AG04450 (cell line): ENCODE measurements at regions not wholly inside any gene's neighbourhood (a gene's known extent, or its start where the extent isn't known, plus 50 kb on each side); places are given as distances from the start of the nearest gene placed in this dataset.

Source experiments
- CTCF ChIA-PET: fragments of 300-600, 350-600 bp; formaldehyde crosslinking; extraction: SDS; loops from one replicate; lab custom pipeline; 2022; ENCODE audit warnings: antibody characterized with exemption, inconsistent platforms; lab: Charles Lee
- POLR2A ChIA-PET: fragments of 350-600 bp; formaldehyde crosslinking; extraction: SDS; loops from one replicate; lab custom pipeline; 2021; ENCODE audit warnings: antibody characterized with exemption, inconsistent platforms; lab: Yijun Ruan, JAX
- DNase-seq: peaks from one replicate; pipeline ENCODE4 v3.0.0-alpha.2; 2011; ENCODE audit warnings: low read depth, low spot score
- H3K27ac ChIP-seq: one replicate; pipeline ENCODE4 v1.5.1; 2012; ENCODE audit warnings: low read depth, low read length, control low read depth
- H3K27me3 ChIP-seq: one replicate; pipeline ENCODE4 v1.6.0; 2012; ENCODE audit warnings: low read length; ENCODE audit not compliant: control insufficient read depth, insufficient read depth
- H3K4me3 ChIP-seq: 2 replicates; pipeline ENCODE4 v1.5.1; 2011; ENCODE audit warnings: mild to moderate bottlenecking, low read depth, low read length, control low read depth
- H3K9me3 ChIP-seq: 2 replicates; pipeline ENCODE4 v1.5.1; 2012; ENCODE audit warnings: low read length; ENCODE audit not compliant: control insufficient read depth, insufficient read depth
- TF ChIP-seq, protein P1 (sequence below): IDR thresholded peaks from 2 replicates; pipeline ENCODE4 v1.5.1; 2011; ENCODE audit warnings: low read depth, low read length, control low read depth, inconsistent platforms

DNA sequence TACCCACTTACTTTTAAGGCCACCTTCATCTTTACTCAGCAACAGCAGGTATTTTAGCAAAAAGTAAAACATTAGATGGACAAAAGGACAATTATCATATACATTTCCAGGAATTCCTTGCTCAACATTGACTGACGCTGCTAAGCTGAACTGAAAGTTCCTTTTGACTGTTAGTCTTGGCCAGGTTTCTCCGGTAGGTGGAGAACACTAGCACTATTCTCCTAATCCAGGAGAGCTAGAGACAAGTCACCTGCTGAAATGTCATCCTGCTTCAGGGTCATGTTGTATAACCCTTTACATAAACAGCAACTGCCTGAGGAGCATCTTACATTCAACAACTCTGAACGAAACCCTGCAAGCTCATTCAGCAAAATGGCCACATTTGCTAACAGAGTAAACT, 109.0 kb upstream of the ESRRG start:
- no peak for DNase-seq
- POLR2A ChIA-PET = no interaction called here
- H3K27me3 ChIP-seq = no peaks in the 10 kb centered on the region
- CTCF ChIA-PET = no interaction called here
- H3K27ac ChIP-seq = no peak overlapping the region
- no peak overlapping the region for H3K4me3 ChIP-seq
- H3K9me3 ChIP-seq = no peaks in the 10 kb centered on the region
- TF ChIP-seq, protein P1, sequence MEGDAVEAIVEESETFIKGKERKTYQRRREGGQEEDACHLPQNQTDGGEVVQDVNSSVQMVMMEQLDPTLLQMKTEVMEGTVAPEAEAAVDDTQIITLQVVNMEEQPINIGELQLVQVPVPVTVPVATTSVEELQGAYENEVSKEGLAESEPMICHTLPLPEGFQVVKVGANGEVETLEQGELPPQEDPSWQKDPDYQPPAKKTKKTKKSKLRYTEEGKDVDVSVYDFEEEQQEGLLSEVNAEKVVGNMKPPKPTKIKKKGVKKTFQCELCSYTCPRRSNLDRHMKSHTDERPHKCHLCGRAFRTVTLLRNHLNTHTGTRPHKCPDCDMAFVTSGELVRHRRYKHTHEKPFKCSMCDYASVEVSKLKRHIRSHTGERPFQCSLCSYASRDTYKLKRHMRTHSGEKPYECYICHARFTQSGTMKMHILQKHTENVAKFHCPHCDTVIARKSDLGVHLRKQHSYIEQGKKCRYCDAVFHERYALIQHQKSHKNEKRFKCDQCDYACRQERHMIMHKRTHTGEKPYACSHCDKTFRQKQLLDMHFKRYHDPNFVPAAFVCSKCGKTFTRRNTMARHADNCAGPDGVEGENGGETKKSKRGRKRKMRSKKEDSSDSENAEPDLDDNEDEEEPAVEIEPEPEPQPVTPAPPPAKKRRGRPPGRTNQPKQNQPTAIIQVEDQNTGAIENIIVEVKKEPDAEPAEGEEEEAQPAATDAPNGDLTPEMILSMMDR = no peak

- TF ChIP-seq, protein P1 = no peak
- ChIA-PET POLR2A (no interaction called here), CTCF (no interaction called here)
- Histone ChIP-seq H3K27me3 (no peaks in the 10 kb centered on the region), H3K9me3 (no peaks in the 10 kb centered on the region), H3K4me3 (no peak overlapping the region), H3K27ac (no peak overlapping the region)
- no peak for DNase-seq
Measured at GRCh38 chr1:216830424-216831210, 107.4 kb upstream of the ESRRG start.

DNA sequence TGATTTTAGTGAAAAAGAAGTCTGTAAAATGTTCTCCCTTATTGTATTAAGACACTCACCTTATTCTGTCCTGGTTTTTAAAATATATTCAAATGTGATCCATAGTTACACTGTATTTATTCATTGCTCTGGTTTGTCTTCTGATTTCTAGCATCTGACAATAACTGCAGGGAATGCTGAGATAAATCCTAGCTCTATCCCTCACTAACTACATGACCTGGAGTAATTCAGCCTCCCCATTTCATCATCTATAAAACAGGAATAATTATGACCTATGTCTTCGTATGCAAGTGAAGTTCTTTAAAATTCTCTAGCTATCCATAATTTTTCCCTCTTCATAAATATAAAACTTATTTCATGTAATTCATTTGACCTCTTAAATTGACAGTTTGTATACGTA, 104.0 kb upstream of the ESRRG start:
- ChIA-PET CTCF (interaction anchor here (1.2 kb wide), 1 partner anchor 77 kb away, joined by 3 read pairs; no protein-coding TSS in a partner anchor), POLR2A (no interaction called here)
- no peak for DNase-seq
- Histone ChIP-seq H3K27ac (no peak overlapping the region), H3K27me3 (no peaks in the 10 kb centered on the region), H3K4me3 (no peak overlapping the region), H3K9me3 (no peaks in the 10 kb centered on the region)
- TF ChIP-seq, protein P1 = no peak

GRCh38 chr1:216826646-216827045, 103.4 kb upstream of the ESRRG start:
- TF ChIP-seq, protein P1 = no peak
- DNase-seq = no peak
- H3K27ac ChIP-seq = no peak overlapping the region
- POLR2A ChIA-PET = no interaction called here
- no peaks in the 10 kb centered on the region for H3K9me3 ChIP-seq
- CTCF ChIA-PET = interaction anchor here (0.8 to 1.2 kb wide), 2 partner anchors 76 to 834 kb away, joined by 3 read pairs; no protein-coding TSS in a partner anchor
- no peak overlapping the region for H3K4me3 ChIP-seq
- H3K27me3 ChIP-seq = no peaks in the 10 kb centered on the region

DNA sequence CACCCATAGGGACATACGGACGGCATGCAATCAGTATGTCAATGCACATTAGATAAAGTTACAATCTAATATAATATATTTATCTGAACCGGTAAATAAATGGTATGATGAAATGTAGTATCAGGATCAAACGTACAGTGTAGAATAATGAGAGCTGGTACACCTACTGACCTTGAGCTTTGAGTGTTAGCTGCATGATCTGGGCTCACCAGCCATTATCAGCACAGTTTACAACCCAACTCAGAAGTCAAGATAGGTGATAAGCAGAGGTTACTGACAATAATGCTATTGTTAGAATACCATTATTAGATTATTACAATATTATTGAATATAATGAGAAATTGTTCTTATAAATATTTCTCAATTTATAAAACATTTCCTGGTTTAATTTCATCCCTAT, 103.0 kb upstream of the ESRRG start:
- DNase-seq = no peak
- TF ChIP-seq, protein P1 = no peak
- Histone ChIP-seq H3K27me3 (no peaks in the 10 kb centered on the region), H3K4me3 (no peak overlapping the region), H3K27ac (no peak overlapping the region), H3K9me3 (no peaks in the 10 kb centered on the region)
- POLR2A ChIA-PET = no interaction called here
- CTCF ChIA-PET = interaction anchor here (0.8 to 1.2 kb wide), 2 partner anchors 76 to 834 kb away, joined by 3 read pairs; no protein-coding TSS in a partner anchor
